ENCODE measurements at regions not wholly inside any gene's neighbourhood (a gene's known extent, or its start where the extent isn't known, plus 50 kb on each side); places are given as distances from the start of the nearest gene placed in this dataset.

DNA sequence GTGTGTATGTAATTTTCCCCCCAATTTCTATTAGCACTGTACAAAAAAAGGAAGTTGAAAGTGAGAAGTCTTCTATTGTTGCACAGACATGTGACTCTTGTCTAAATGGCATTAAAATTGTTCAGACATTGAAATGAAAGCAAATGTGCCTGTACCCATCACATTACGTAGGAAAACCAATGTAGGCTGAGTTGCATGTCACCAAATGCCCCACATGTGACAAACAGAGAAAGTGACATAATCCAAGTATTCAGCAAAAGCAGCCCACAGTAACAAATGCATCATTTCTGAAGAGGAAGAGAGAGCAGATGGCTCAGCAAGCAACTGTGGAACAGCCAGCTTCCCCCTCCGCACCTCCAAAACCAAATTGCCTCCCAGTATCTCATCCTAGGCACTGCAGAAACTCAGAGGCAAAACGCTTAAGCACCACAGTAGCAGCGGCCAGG lies 161.5 kb upstream of the NR4A3 start:
- H3K9me3 ChIP-seq (ENCODE audit: low read length), result no peaks in the 10 kb centered on the region
- H3K9ac ChIP-seq (ENCODE audit: low read length), result no peak overlapping the region
- no peak overlapping the region for H3K4me2 ChIP-seq (ENCODE audit: low read length)
- no peak overlapping the region for H2AFZ ChIP-seq (ENCODE audit: low read length)
- H4K20me1 ChIP-seq (ENCODE audit: insufficient read depth, low read length), result no peaks in the 10 kb centered on the region
- no peaks in the 10 kb centered on the region for H3K4me1 ChIP-seq (ENCODE audit: insufficient read depth, low read length, severe bottlenecking)
- no peak overlapping the region for H3K4me3 ChIP-seq (ENCODE audit: low read depth, low read length, poor library complexity, severe bottlenecking)
- no peaks in the 10 kb centered on the region for H3K27me3 ChIP-seq (ENCODE audit: insufficient read depth, low read length)
- no peak overlapping the region for H3K27ac ChIP-seq (ENCODE audit: low read depth, low read length, poor library complexity, severe bottlenecking)
- H3K9me2 ChIP-seq (ENCODE audit: low read depth, low read length), result no peaks in the 10 kb centered on the region
- H3K36me3 ChIP-seq (ENCODE audit: insufficient read depth, low read length), result no peaks in the 10 kb centered on the region
- no peaks in the 10 kb centered on the region for H3K79me2 ChIP-seq (ENCODE audit: insufficient read depth, low read length)
- H3F3A ChIP-seq (ENCODE audit: insufficient read depth, low read length), result no peaks in the 10 kb centered on the region
- TF ChIP-seq EZH2 (IDR thresholded peaks at IDR 0.05; ENCODE audit: borderline replicate concordance, low read length), result no peak
- TF ChIP-seq, protein P1, sequence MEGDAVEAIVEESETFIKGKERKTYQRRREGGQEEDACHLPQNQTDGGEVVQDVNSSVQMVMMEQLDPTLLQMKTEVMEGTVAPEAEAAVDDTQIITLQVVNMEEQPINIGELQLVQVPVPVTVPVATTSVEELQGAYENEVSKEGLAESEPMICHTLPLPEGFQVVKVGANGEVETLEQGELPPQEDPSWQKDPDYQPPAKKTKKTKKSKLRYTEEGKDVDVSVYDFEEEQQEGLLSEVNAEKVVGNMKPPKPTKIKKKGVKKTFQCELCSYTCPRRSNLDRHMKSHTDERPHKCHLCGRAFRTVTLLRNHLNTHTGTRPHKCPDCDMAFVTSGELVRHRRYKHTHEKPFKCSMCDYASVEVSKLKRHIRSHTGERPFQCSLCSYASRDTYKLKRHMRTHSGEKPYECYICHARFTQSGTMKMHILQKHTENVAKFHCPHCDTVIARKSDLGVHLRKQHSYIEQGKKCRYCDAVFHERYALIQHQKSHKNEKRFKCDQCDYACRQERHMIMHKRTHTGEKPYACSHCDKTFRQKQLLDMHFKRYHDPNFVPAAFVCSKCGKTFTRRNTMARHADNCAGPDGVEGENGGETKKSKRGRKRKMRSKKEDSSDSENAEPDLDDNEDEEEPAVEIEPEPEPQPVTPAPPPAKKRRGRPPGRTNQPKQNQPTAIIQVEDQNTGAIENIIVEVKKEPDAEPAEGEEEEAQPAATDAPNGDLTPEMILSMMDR (IDR thresholded peaks at IDR 0.05; ENCODE audit: low read length), result no peak

DNA sequence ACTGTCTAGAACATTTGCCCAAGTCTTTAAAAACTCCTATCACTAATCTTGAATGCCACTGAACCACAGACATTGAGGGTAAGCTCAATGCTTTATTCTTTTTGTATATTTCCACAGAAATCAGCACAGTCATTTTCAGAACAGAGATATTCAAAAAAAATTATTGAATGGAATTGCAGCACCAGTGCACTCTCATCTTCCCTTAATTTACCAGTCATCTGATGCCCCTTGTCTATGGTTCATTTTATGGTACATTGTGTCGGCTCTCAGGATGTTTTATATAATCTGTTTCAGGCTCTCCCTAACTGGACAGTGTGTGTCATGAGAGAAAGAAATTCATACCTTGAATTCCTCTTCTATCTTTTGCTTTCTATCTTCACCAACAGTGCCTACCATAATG lies 158.4 kb upstream of the NR4A3 start:
- TF ChIP-seq, protein P1 (IDR thresholded peaks at IDR 0.05; ENCODE audit: low read length), result no peak
- TF ChIP-seq EZH2 (IDR thresholded peaks at IDR 0.05; ENCODE audit: borderline replicate concordance, low read length), result no peak
- H3K79me2 ChIP-seq (ENCODE audit: insufficient read depth, low read length), result no peaks in the 10 kb centered on the region
- H4K20me1 ChIP-seq (ENCODE audit: insufficient read depth, low read length), result no peaks in the 10 kb centered on the region
- H3K4me2 ChIP-seq (ENCODE audit: low read length), result no peak overlapping the region
- H3K27ac ChIP-seq (ENCODE audit: low read depth, low read length, poor library complexity, severe bottlenecking), result no peak overlapping the region
- no peaks in the 10 kb centered on the region for H3K9me2 ChIP-seq (ENCODE audit: low read depth, low read length)
- no peaks in the 10 kb centered on the region for H3K4me1 ChIP-seq (ENCODE audit: insufficient read depth, low read length, severe bottlenecking)
- H3K36me3 ChIP-seq (ENCODE audit: insufficient read depth, low read length), result no peaks in the 10 kb centered on the region
- H3K4me3 ChIP-seq (ENCODE audit: low read depth, low read length, poor library complexity, severe bottlenecking), result no peak overlapping the region
- no peaks in the 10 kb centered on the region for H3K9me3 ChIP-seq (ENCODE audit: low read length)
- H3F3A ChIP-seq (ENCODE audit: insufficient read depth, low read length), result no peaks in the 10 kb centered on the region
- H3K27me3 ChIP-seq (ENCODE audit: insufficient read depth, low read length), result no peaks in the 10 kb centered on the region
- H2AFZ ChIP-seq (ENCODE audit: low read length), result no peak overlapping the region
- H3K9ac ChIP-seq (ENCODE audit: low read length), result no peak overlapping the region

DNA sequence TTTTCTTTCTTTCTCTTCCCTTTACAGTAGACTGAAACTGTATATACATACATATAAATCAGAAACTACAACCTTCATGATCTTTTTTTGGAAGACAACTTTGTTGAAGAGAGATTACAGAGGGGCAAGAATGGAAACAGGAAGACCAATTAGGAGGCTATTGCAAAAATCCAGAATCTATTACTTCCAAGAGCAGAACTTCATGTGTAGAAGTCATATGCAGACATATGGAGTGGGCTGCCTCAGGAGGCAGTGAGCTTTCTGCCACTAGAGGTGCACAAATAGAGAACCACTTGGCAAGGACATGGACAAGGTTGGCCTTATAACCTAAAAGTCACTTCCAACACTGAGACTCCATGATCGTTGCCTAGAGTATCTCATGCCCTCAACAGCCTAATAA lies 157.8 kb upstream of the NR4A3 start:
- H3K9me3 ChIP-seq (ENCODE audit: low read length), result no peaks in the 10 kb centered on the region
- H3K27me3 ChIP-seq (ENCODE audit: insufficient read depth, low read length), result no peaks in the 10 kb centered on the region
- no peaks in the 10 kb centered on the region for H3K4me1 ChIP-seq (ENCODE audit: insufficient read depth, low read length, severe bottlenecking)
- no peak overlapping the region for H3K27ac ChIP-seq (ENCODE audit: low read depth, low read length, poor library complexity, severe bottlenecking)
- H3K9me2 ChIP-seq (ENCODE audit: low read depth, low read length), result no peaks in the 10 kb centered on the region
- H3K4me2 ChIP-seq (ENCODE audit: low read length), result no peak overlapping the region
- no peak overlapping the region for H3K9ac ChIP-seq (ENCODE audit: low read length)
- no peak overlapping the region for H2AFZ ChIP-seq (ENCODE audit: low read length)
- H4K20me1 ChIP-seq (ENCODE audit: insufficient read depth, low read length), result no peaks in the 10 kb centered on the region
- no peaks in the 10 kb centered on the region for H3K36me3 ChIP-seq (ENCODE audit: insufficient read depth, low read length)
- H3K79me2 ChIP-seq (ENCODE audit: insufficient read depth, low read length), result no peaks in the 10 kb centered on the region
- no peaks in the 10 kb centered on the region for H3F3A ChIP-seq (ENCODE audit: insufficient read depth, low read length)
- TF ChIP-seq, protein P1 (IDR thresholded peaks at IDR 0.05; ENCODE audit: low read length), result no peak; the same call in 1 of the 2 replicates
- TF ChIP-seq EZH2 (IDR thresholded peaks at IDR 0.05; ENCODE audit: borderline replicate concordance, low read length), result no peak
- no peak overlapping the region for H3K4me3 ChIP-seq (ENCODE audit: low read depth, low read length, poor library complexity, severe bottlenecking)
